CD4-positive, alpha-beta T cell treated with Interleukin-1 beta for 1 hour (primary cell): ENCODE measurements at regions not wholly inside any gene's neighbourhood (a gene's known extent, or its start where the extent isn't known, plus 50 kb on each side); places are given as distances from the start of the nearest gene placed in this dataset.

ENCODE experiments used
- DNase-seq, 2 donors: peaks; one replicate each; pipeline ENCODE4 v3.0.0-alpha.2; 2020 to 2022

GRCh38 chr15:93249623-93250022, 160.6 kb upstream of the RGMA start:
- DNase-seq, result no peak

- no peak for DNase-seq
Measured at GRCh38 chr15:93247466-93248121, 158.6 kb upstream of the RGMA start.

GRCh38 chr15:93246266-93247242, 157.5 kb upstream of the RGMA start:
- no peak for DNase-seq

GRCh38 chr15:93245661-93246042, 156.6 kb upstream of the RGMA start:
- no peak for DNase-seq

GRCh38 chr15:93244696-93245660, 156.0 kb upstream of the RGMA start:
- no peak for DNase-seq

GRCh38 chr15:93243573-93243972, 154.6 kb upstream of the RGMA start:
- no peak for DNase-seq

- DNase-seq, result no peak
Measured at GRCh38 chr15:93241696-93242585, 152.9 kb upstream of the RGMA start.

- no peak for DNase-seq
Measured at GRCh38 chr15:93239993-93240392, 151.0 kb upstream of the RGMA start.

GRCh38 chr15:93239591-93239990, 150.6 kb upstream of the RGMA start:
- no peak for DNase-seq

- no peak for DNase-seq
Measured at GRCh38 chr15:93238641-93239040, 149.6 kb upstream of the RGMA start.

GRCh38 chr15:93235926-93236780, 147.1 kb upstream of the RGMA start:
- DNase-seq, result peak; percentile 1 to 75

- DNase-seq, result no peak
Measured at GRCh38 chr15:93235269-93235668, 146.3 kb upstream of the RGMA start.

- DNase-seq, result no peak
Measured at GRCh38 chr15:93233710-93234109, 144.7 kb upstream of the RGMA start.

GRCh38 chr15:93232845-93233244, 143.8 kb upstream of the RGMA start:
- no peak for DNase-seq

GRCh38 chr15:93231994-93232393, 143.0 kb upstream of the RGMA start:
- no peak for DNase-seq

GRCh38 chr15:93231261-93231925, 142.4 kb upstream of the RGMA start:
- DNase-seq, result peak in 1 of 2 donors; percentile 0

GRCh38 chr15:93228546-93228945, 139.5 kb upstream of the RGMA start:
- no peak for DNase-seq

- no peak for DNase-seq
Measured at GRCh38 chr15:93223803-93224202, 134.8 kb upstream of the RGMA start.

GRCh38 chr15:93221759-93222158, 132.7 kb upstream of the RGMA start:
- no peak for DNase-seq

- DNase-seq, result no peak
Measured at GRCh38 chr15:93219859-93220420, 130.9 kb upstream of the RGMA start.
